A673 (cell line): ENCODE measurements at regions not wholly inside any gene's neighbourhood (a gene's known extent, or its start where the extent isn't known, plus 50 kb on each side); places are given as distances from the start of the nearest gene placed in this dataset.

Experiments used
- BruUV-seq: library from RNA; stranded (reverse); fragments of 400-500 nt; replicated peaks from 2 replicates; lab custom pipeline; 2021; lab: Mats Ljungman, UMichigan
- CTCF ChIA-PET: fragments of 300-600 bp; sonication (Branson Sonifier 250); formaldehyde crosslinking; loops from one replicate; lab custom pipeline; 2022; ENCODE audit warnings: antibody characterized with exemption; lab: Charles Lee
- POLR2A ChIA-PET: fragments of 300-600 bp; sonication (Branson Sonifier 250); formaldehyde crosslinking; loops from one replicate; lab custom pipeline; 2022; ENCODE audit warnings: antibody characterized with exemption; ENCODE audit not compliant: low non-redundant PET; lab: Charles Lee
- DNase-seq: peaks from one replicate; pipeline ENCODE4 v3.0.0-alpha.2; 2015; ENCODE audit warnings: low spot score
- H3K27ac ChIP-seq: fragments of 200-600 bp; sonication (generic); 2 replicates; pipeline ENCODE4 v1.5.1; 2016; ENCODE audit warnings: mixed run types, low read depth, mild to moderate bottlenecking, mixed read lengths, antibody characterized with exemption, low read length; ENCODE audit not compliant: poor library complexity, severe bottlenecking
- H3K27me3 ChIP-seq: fragments of 200-600 bp; sonication (generic); replicated peaks from 2 replicates; pipeline ENCODE4 v1.6.1; 2017; ENCODE audit warnings: mixed run types, low read depth, mild to moderate bottlenecking, mixed read lengths, antibody characterized with exemption, low read length; ENCODE audit not compliant: insufficient read depth, poor library complexity
- H3K36me3 ChIP-seq: fragments of 200-600 bp; sonication (generic); 2 replicates; pipeline ENCODE4 v1.6.1; 2016; ENCODE audit warnings: mixed run types, mild to moderate bottlenecking, mixed read lengths, antibody characterized with exemption, low read length; ENCODE audit not compliant: insufficient read depth, poor library complexity, severe bottlenecking
- H3K4me1 ChIP-seq: fragments of 200-600 bp; sonication (generic); 2 replicates; pipeline ENCODE4 v1.6.1; 2017; ENCODE audit warnings: mixed run types, mild to moderate bottlenecking, mixed read lengths, antibody characterized with exemption, low read length; ENCODE audit not compliant: insufficient read depth, poor library complexity, severe bottlenecking
- H3K4me3 ChIP-seq: fragments of 200-600 bp; sonication (generic); 2 replicates; pipeline ENCODE4 v1.5.1; 2016; ENCODE audit warnings: low read depth, mixed run types, mild to moderate bottlenecking, mixed read lengths, low read length; ENCODE audit not compliant: poor library complexity, severe bottlenecking
- H3K9me3 ChIP-seq: fragments of 200-600 bp; sonication (generic); 2 replicates; pipeline ENCODE4 v1.6.1; 2016; ENCODE audit warnings: mixed run types, low read depth, mild to moderate bottlenecking, mixed read lengths, antibody characterized with exemption, low read length; ENCODE audit not compliant: poor library complexity, severe bottlenecking
- EZH2 ChIP-seq: fragments of 200-600 bp; sonication (generic); IDR thresholded peaks from 2 replicates; pipeline ENCODE4 v1.6.1; 2017; ENCODE audit warnings: borderline replicate concordance, low read depth, mild to moderate bottlenecking, mixed read lengths, antibody characterized with exemption, low read length; ENCODE audit not compliant: poor library complexity, severe bottlenecking
- intact Hi-C: fragments of 100-400 bp; cut with micrococcal nuclease; formaldehyde crosslinking; loops from one replicate; pipeline ENCODE4 v1.10.0; 2022; ENCODE audit not compliant: unreplicated experiment
- TF ChIP-seq, protein P1 (sequence below): fragments of 300-800, 200-600 bp; sonication (generic); conservative IDR thresholded peaks from 2 replicates; pipeline ENCODE4 v1.5.1; 2017; ENCODE audit warnings: low read depth, mild to moderate bottlenecking, antibody characterized with exemption, low read length, moderate library complexity, mixed read lengths

GRCh38 chr15:25180606-25181292 is 226.0 kb downstream of the SNRPN start:
- CTCF ChIA-PET: no interaction called here
- no peak for DNase-seq
- POLR2A ChIA-PET: no interaction called here

GRCh38 chr15:25181293-25182097 is 226.7 kb downstream of the SNRPN start:
- Histone ChIP-seq H3K27ac (no peak overlapping the region), H3K4me1 (no peaks in the 10 kb centered on the region), H3K27me3 (no peaks in the 10 kb centered on the region), H3K4me3 (no peak overlapping the region), H3K36me3 (no peaks in the 10 kb centered on the region), H3K9me3 (peaks cover 39% of the 10 kb centered on the region)
- TF ChIP-seq, protein P1, sequence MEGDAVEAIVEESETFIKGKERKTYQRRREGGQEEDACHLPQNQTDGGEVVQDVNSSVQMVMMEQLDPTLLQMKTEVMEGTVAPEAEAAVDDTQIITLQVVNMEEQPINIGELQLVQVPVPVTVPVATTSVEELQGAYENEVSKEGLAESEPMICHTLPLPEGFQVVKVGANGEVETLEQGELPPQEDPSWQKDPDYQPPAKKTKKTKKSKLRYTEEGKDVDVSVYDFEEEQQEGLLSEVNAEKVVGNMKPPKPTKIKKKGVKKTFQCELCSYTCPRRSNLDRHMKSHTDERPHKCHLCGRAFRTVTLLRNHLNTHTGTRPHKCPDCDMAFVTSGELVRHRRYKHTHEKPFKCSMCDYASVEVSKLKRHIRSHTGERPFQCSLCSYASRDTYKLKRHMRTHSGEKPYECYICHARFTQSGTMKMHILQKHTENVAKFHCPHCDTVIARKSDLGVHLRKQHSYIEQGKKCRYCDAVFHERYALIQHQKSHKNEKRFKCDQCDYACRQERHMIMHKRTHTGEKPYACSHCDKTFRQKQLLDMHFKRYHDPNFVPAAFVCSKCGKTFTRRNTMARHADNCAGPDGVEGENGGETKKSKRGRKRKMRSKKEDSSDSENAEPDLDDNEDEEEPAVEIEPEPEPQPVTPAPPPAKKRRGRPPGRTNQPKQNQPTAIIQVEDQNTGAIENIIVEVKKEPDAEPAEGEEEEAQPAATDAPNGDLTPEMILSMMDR: no peak
- no peak for TF ChIP-seq EZH2
- DNase-seq: no peak
- no TSS peak for BruUV-seq
- ChIA-PET POLR2A (no interaction called here), CTCF (no interaction called here)
- intact Hi-C loops: no loop called here

More at GRCh38 chr15:25180606-25181292, 226.0 kb downstream of the SNRPN start:
- H3K27me3 ChIP-seq: no peaks in the 10 kb centered on the region
- no peaks in the 10 kb centered on the region for H3K4me1 ChIP-seq
- TF ChIP-seq, protein P1: no peak
- TF ChIP-seq EZH2: no peak
- no peak overlapping the region for H3K27ac ChIP-seq
- H3K4me3 ChIP-seq: no peak overlapping the region
- peaks cover 41% of the 10 kb centered on the region for H3K9me3 ChIP-seq
- intact Hi-C loops: no loop called here
- no peaks in the 10 kb centered on the region for H3K36me3 ChIP-seq
- BruUV-seq: no TSS peak

GRCh38 chr15:25182098-25182478 is 227.3 kb downstream of the SNRPN start:
- Histone ChIP-seq H3K27ac (no peak overlapping the region), H3K4me3 (no peak overlapping the region), H3K9me3 (peaks cover 38% of the 10 kb centered on the region), H3K36me3 (no peaks in the 10 kb centered on the region), H3K27me3 (no peaks in the 10 kb centered on the region), H3K4me1 (no peaks in the 10 kb centered on the region)
- intact Hi-C loops: no loop called here
- TF ChIP-seq EZH2: no peak
- TF ChIP-seq, protein P1: no peak
- ChIA-PET POLR2A (no interaction called here), CTCF (no interaction called here)
- no TSS peak for BruUV-seq
- no peak for DNase-seq
